NCI-H2081 treated with DMSO at 0.1 percent for 48 hours (cell line): ENCODE measurements at regions not wholly inside any gene's neighbourhood (a gene's known extent, or its start where the extent isn't known, plus 50 kb on each side); places are given as distances from the start of the nearest gene placed in this dataset.

Experiments used
- DNase-seq: peaks from one replicate; lab custom pipeline; 2025; lab: John Stamatoyannopoulos, UW

DNA sequence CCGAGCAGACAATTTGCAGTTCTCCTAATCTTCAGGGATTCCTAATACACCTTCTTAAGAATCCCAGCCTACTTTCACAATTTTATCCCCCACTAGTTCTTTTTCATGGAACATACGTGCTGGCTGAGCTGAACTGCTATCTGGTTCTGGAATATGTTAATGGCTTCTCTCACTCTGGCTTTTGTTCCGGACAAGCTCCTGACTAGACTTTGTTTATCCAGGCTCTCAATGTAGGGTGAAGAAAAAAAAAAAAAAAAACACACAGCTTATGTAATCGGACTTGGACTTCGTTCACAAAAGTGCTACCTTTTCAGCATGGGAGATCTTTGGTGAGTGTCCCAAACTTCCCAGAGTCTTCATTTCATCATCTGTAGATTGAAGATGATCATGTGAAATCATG, 555.4 kb upstream of the CPEB2 start:
- no peak for DNase-seq

DNA sequence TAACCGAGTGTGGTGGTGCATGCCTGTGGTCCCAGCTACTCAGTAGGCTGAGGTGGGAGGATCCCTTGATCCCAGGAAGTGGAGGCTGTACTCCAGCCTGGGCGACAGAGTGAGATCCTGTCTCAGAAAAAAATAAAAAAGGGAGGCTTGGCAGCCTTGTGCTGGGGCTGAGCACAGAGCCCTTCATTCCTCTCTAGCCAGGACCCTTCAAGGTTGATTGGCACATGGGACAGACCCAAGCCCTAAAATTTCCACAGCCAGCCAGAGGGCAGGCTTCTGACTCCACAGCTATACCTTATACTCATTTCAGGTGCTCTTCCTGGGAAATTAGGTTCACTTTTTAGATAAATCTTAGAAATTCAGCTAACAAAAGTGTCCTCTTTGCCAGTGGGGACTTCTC, 553.0 kb upstream of the CPEB2 start:
- DNase-seq, result no peak

DNA sequence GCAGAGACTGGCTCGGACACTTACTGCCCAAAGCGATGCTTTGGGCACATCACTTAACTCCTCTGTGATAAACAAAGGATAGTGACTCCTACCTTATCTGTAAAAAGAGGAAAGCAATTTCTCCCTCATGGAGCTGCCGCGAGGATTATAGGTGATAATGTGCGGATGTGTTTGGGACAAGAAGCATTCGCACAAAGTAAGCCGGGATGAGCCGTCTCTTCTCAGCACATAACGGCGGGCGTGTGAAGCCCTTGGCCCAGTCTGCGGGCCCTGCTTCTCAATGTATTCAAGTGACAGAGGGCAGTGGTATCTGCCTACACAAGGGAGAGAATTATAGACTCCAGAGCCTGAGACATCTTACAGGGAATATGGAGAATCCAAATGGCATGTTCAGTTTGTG, 550.3 kb upstream of the CPEB2 start:
- DNase-seq, result no peak

DNA sequence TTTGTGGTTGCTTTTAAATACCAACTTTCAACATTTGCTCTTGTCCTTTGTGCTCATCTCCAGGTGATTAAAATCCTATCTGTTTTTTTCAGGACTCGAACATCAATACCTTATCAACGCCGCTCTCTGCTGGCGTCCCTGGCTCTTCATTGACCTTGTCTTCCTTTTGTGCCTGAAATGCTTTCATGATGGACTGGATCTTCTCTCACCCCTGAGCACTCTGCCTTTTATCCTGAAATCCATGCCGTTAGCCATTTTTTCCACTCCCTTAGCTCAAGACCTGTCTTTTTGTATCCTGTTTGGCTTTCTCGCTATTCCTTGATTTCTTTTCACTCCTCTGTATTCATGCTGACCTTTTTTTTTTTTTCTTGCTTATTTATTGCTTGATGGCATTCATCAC, 549.5 kb upstream of the CPEB2 start:
- DNase-seq, result no peak

DNA sequence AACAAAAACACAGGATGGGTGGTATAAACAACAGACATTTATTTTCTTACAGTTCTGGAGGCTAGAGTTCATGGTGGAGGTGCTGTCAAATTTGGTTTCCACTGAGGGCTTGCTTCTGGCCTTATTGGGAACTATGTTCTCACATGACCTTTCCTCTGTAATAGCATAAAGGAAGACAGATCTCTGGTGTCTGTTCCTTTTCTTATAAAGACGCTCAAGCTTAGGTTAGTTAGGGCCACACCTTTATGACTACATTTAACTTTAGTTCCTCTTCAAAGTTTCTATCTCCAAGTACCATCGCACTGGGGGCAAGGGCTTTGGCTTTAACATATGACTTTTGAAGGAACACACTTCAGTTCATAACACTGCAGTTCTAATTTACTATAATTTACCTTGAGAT, 543.8 kb upstream of the CPEB2 start:
- DNase-seq, result no peak

DNA sequence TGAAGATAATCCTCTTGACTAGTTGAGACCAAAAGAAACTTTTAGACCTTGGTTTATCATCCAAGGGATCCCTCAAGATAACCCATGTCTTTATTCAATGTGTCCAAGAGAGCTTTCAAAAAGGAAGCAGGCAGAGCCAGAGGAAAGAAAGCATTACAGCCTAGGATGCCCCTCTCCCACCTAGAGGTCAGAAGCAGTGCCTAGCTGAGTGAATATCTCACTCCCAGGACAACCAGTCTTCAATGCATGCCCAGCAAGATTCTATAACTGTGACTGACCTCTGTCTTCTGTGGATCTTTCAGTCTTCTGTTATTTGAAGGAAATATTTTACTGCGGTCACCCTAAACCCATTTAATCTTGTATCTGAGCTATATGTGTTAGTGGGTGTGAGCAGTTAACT, 537.2 kb upstream of the CPEB2 start:
- no peak for DNase-seq

DNA sequence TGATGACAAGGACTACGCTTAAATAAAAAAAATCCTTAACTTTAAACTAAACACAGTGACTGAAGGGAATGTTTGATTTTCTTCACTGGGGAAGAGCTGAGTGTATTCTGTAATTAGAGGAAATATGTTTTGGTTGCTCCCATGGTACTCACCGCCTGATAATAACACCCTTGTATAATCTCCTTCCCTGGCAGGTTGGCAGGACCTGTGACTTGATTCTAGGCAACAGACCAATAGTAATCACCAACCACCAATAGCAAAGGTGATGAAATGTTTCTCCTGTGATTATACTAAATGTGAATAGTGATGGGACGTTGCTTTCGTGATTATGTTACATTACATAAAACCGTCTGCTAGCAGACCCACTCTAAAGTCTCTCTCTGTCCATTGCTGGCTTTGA, 536.8 kb upstream of the CPEB2 start:
- peak; percentile 70 for DNase-seq

DNA sequence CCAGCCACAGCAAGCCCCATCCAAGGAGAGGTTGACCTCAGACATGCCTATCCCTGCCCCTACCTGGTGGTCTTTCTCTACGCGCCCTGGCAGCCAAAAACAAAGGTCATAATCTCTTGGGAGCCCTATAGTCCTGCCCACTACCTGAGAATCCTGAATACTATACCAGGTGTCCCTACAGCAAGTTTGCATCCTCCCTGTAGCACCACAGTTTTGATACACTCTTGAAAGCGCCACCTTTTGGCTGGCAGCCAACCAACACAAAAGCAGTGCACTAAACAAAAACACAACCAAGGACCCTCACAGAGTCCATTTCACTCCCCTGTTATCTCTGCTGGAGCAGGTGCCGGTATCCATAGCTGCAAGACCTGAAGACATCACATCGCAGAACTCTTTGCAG, 523.8 kb upstream of the CPEB2 start:
- DNase-seq, result no peak

DNA sequence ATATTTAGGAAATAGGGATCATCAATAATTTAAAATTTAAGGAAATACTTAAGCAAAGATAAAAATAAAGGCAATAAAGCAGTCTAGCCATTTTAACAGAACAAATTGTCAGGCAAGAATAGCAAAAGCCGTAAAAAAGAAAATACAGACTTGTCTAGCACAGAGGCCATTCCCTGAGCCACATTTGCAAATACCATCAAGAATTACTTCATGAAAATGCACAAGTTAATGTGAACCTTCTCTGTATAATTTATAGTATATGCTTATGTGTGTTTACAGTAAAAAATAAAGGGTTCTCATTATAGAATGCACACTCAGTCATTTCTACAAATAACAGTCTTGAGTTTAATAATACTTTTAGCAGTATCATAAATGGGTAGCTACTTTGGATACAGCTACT, 505.9 kb upstream of the CPEB2 start:
- DNase-seq, result no peak

DNA sequence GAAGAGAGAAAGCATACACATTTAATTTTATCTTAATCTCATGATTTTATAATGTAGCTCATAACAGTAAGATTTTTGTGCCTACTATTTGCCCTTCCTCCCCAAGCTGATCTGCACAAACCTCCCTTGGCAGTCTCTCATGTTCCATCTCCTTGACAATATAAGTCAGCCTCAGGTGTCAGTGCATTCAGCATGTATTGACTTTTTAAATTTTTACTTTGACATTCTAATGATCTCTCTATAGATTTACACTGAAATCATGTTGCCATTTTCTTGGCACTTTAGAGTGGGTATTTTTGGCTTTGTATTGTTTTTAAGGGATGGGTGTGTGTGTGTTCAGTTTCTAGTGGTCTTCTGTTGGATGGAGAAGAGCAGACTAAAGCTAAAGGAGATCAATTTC, 505.3 kb upstream of the CPEB2 start:
- no peak for DNase-seq

DNA sequence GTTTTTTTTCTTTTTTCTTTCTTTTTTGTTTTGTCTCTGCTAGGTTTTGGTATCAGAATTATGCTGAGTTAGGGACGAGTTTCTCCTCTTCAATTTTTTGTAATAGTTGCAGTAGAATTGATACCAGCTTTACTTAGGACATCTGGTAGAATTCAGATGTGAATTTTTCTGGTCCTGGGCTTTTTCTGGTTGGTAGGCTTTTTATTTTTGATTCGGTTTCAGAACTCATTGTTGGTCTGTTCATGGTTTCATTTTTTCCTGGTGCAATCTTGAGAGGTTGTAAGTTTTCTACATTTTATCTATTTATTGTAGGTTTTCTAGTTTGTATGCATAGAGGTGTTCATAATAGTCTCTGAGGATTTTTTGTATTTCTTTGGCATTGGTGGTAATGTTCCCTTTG, 498.1 kb upstream of the CPEB2 start:
- DNase-seq, result no peak

DNA sequence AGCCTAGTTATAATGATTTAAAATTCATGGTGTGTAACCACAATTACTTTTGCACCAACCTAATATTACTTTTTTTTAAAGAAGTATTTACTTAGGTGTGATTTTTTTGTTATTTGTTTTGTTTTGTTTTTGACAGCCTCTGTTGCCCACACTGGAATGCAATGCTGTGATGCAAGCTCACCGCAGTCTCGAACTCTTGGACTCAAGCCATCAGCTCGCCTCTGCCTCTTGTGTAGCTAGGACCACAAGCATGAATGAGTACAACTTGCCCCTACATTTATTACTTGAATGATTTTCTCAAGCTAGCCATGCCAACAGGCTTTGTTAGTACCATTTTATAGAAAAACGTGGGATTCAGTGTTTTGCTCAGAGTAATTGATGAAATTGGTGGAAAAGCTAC, 488.8 kb upstream of the CPEB2 start:
- no peak for DNase-seq

DNA sequence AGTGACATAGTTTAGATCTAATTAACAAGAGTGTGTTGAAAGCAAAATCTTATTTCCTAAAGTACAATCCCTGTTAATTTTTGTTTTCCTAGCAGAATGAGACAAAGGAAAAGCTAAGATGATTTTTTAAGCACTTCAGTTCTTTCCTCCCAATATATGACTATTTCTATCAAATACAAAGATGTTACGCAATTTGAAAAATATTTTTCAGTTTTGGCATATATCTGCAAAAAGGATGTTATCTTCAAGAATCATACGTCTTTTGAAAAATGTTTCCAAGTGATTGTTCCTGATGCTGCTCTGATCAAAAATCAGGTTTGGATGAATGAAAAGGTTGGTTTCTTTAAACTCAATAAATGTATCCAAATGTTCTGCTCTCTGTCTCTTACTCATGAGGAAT, 486.7 kb upstream of the CPEB2 start:
- no peak for DNase-seq

DNA sequence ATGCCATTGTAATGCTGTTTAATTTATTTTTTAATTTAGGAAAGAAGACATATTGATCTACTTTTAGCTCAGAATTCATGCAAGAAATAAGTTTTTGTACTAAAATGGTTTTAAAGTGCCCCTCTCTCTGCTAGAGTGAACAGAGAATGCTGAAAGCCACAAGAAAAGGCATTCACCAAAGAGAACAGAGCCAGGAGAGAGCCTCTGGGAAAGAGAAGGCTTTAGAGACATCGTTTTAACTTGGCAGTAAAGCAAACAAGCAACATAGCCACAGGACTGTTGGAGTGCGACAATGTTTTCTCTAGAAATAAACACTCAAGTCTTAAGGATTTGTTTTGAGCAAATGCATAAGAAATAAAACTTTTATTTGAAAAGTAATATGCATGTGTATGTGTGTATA, 484.1 kb upstream of the CPEB2 start:
- DNase-seq, result no peak

DNA sequence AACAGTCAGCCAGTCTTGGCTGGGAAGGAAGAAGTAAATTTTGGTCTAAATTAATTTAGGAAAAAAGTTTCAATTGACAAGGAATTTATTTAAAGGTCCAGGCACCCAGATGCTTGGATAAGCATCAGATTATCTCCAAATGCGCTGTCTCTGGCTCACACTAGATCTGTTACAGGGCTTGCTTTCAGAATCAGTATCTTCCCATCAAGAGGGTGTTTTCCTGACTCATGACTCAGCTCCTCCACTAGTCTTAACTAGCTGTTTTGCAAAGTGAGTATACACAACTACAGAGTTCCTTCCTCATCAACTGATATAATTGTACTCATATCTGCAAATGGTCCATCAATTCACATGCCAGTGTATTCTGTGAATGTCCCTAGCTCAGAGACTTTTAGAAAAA, 482.1 kb upstream of the CPEB2 start:
- no peak for DNase-seq

DNA sequence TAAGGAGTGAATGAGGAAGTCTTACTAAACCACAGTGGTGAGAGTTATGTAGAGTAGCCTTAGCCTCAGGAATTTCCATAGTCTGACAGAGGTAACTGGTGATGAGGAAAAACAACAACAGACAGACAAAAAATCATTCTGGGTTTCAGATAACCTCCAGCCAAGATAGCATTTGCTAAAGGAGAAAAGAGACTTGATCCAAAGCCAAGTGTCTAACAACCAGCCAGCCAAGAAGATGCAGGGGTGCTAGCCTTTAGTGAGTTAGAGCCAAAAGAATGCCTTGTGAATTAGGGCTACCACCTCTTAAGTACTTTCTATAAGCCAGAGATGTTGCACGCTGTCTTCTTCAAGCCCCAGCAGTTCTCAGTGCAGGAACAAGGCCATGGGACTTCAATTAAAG, 478.0 kb upstream of the CPEB2 start:
- DNase-seq, result no peak

DNA sequence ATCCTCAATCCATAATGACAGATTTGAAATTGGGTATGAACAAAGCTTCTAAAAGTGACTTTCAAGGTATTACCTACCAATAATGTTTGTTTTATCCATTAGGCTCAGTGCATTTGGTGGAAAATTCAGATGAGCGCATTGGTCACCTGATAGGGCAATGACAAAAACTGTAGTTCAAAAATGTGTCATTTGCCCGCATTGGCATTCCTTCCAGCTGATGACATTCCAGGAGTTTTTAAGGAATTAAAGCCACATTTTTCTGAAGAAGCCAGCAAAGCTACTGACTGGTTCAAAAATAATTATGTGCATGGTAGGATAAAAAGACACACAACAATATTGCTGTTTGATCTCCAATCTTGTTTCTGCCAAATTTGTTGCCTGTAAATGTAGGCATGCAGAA, 473.4 kb upstream of the CPEB2 start:
- DNase-seq, result no peak

DNA sequence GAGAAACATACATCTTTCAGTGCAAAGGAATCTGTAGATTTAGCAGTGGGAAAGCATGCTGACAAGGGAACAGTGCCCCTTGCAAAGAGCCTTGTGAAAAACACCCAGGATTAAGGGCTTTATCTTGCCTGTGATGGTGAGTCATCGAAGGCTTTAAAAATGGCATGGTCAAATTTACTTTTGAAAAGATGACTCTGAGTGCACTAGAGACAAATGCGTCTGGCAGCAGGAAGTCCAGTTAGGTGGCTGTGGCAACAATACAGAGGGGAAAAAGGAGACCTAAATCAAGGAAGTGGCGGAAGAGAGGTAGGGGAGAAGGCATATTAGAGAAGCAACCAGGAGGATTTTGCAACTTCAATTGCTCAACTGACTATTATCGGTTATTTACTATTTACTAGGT, 472.6 kb upstream of the CPEB2 start:
- no peak for DNase-seq

DNA sequence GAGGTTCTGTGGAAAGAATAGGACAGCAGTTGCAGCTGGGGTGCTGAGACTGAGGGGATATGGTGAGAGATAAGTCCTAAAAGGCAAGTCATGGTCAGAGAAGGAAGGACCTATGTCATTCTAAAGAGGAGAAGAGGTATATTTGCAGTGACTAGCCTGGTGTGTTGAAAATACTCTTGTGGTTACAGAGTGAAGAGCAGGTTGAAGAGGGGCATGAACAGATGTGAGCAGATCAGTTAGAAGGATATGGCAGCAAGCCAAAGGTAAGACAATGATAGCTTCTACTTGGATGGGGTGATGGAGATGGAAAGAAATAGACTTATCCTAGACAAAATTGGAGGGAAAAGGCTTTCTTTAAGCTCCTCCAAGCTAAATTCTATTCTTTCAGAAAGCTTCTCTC, 469.8 kb upstream of the CPEB2 start:
- DNase-seq, result no peak

DNA sequence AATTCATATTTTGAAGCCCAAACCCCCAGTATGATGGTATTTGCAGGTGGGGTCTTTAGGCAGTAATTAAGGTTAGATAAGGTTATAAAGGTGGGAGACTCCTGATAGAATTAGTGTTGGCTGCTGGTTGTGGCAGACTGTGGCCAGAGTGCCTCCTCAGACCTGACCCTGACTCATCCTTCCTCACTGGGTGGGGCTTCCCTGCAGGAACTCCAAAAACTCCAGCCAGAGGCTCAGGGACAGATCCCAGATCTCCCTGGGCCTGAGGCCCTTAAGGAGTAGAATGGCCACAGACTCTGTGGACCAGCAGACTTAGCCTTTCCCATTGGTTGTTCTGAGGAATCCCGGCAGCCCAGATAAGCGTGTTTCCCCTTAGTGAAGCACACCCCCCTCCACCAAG, 463.0 kb upstream of the CPEB2 start:
- no peak for DNase-seq

DNA sequence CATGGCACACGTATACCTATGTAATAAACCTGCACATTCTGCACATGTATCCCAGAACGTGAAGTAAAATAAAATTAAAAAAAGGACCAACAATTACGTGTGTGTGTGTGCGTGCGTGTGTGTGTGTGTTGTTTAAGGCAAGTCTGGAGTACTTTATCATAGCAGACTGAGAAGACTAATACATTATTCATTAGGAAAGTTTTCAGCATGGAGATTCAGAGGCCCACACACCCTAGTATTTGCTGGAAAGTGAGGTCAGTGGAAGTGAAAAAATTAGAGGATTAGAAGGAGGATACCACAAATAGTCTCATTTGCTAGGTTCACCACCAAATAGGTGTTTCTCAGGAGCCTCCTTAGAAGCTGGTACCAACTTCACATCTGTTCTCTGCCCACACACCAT, 457.1 kb upstream of the CPEB2 start:
- no peak for DNase-seq

DNA sequence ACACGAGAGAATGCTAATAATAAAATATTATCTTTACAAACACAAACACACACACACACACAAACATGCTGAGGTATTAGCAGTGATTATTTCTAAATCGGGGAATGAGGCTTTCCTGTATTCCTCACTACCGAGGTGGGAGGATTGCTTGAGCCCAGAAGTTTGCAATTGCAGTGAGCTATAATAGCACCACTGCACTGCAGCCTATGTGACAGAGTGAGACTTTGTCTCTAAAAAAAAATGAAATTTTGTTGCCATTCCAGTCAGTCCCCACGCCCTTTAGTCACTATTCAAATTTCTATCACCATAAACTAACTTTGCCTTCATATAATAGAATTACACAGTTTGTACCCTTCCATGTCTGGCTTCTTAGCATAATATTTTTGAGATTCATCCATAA, 456.5 kb upstream of the CPEB2 start:
- no peak for DNase-seq

DNA sequence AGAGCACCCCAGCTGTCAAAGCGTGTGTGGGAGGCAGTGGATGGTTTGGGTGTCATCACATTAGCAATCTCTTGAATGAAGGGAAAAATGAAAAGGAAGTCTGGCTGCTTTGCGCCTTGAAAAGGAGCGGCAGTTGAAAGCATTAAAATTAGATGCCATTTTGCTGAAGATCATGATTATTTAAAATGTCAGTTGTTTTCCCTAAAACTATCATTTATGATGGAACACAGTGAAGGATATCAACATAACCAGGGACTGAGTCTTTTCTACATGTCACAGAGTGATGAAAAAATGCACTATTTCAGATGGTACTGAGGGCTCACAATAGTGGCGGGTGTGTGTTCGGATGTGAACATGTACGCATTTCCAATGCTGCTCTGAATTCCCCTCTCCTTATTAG, 450.2 kb upstream of the CPEB2 start:
- no peak for DNase-seq

DNA sequence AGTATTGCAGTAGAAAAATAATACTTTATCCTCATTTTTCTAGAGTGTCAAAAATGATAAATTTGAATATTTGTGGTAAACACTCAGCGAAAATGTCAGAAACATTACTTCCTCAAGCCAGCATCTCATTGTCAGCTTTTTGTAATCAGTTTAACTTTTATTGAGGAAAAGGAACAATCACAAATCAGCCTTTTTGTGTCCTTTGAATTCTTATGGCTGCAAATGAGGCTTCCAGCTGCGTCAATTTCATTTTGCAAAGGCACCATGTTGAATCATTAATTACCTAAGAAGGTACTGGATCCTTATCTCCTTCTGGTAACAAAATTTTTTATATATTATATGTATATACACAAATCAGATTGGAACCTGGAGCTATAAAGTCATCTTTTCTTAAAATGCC, 442.6 kb upstream of the CPEB2 start:
- DNase-seq, result no peak

DNA sequence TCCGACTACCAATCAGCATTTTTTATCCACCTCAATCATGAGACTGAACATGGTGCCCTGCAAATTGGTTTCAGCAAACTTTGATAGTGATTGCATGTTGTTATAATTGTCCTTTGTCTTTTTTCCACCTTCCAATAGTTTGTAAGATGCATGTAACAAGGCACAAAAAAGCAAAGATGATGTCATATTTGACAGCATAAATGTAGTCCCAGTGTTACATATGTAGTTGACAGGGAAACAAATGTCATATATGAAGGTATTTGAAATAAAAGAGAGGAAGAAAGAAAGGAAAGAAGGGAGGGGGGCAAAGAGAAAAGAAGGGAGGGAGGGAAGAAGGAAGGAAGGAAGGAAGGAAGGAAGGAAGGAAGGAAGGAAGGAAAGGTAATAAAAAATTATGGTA, 441.7 kb upstream of the CPEB2 start:
- DNase-seq, result no peak

DNA sequence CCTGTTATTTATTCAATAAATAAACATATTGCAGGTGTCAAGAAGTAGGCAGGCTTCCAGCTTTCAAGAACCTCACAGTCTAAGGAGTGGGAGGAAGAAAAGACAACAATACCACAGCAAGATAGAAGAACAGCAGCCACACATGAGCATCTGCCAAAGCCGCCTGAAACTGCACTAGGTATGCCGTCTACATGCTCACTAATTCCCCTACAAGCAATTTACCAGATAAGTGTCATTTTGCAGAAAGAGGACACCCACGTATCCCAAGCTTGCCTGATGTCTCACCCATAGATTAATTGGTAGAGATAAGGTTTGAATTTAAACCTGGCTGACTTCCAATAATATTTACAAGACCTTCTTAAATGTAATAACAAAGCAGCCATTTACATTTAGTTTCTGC, 439.4 kb upstream of the CPEB2 start:
- no peak for DNase-seq
